ENCODE measurements at regions not wholly inside any gene's neighbourhood (a gene's known extent, or its start where the extent isn't known, plus 50 kb on each side); places are given as distances from the start of the nearest gene placed in this dataset.
A peak's percentile ranks its signal among the peaks of the same experiment; 100 is the strongest.
"Not testable (repeated sequence)": the region's sequence is repeated elsewhere in the genome, so short reads cannot be mapped to it uniquely, and the experiment has no call there.

GRCh38 chr15:88994286-88994685 is 81.1 kb upstream of the MFGE8 start:
- DNase-seq (ENCODE audit: low read depth in 2 of 2): no peak

- no peak for DNase-seq (ENCODE audit: low read depth in 2 of 2)
These were observed 82.3 kb upstream of the MFGE8 start for GRCh38 chr15:88995449-88995848.

GRCh38 chr15:88997531-88997930 is 84.4 kb upstream of the MFGE8 start:
- no peak for DNase-seq (ENCODE audit: low read depth in 2 of 2)

- DNase-seq (ENCODE audit: low read depth in 2 of 2): no peak
These were observed 86.0 kb upstream of the MFGE8 start for GRCh38 chr15:88998980-88999713.

GRCh38 chr15:89001708-89002275 is 86.5 kb upstream of the ABHD2 start:
- not testable (repeated sequence) for DNase-seq (ENCODE audit: low read depth in 2 of 2)

GRCh38 chr15:89002281-89002761 is 85.9 kb upstream of the ABHD2 start:
- DNase-seq (ENCODE audit: low read depth in 2 of 2): no peak

GRCh38 chr15:89002830-89003229 is 85.4 kb upstream of the ABHD2 start:
- DNase-seq (ENCODE audit: low read depth in 2 of 2): no peak

GRCh38 chr15:89003865-89004725 is 84.2 kb upstream of the ABHD2 start:
- no peak for DNase-seq (ENCODE audit: low read depth in 2 of 2)

- no peak for DNase-seq (ENCODE audit: low read depth in 2 of 2)
These were observed 83.6 kb upstream of the ABHD2 start for GRCh38 chr15:89004726-89005030.

- not testable (repeated sequence) for DNase-seq (ENCODE audit: low read depth in 2 of 2)
These were observed 80.7 kb upstream of the ABHD2 start for GRCh38 chr15:89007527-89007926.

GRCh38 chr15:89007989-89008388 is 80.3 kb upstream of the ABHD2 start:
- no peak for DNase-seq (ENCODE audit: low read depth in 2 of 2)

- no peak for DNase-seq (ENCODE audit: low read depth in 2 of 2)
These were observed 79.2 kb upstream of the ABHD2 start for GRCh38 chr15:89009080-89009479.

GRCh38 chr15:89015412-89016097 is 72.7 kb upstream of the ABHD2 start:
- no peak for DNase-seq (ENCODE audit: low read depth in 2 of 2)

- DNase-seq (ENCODE audit: low read depth in 2 of 2): no peak
These were observed 71.7 kb upstream of the ABHD2 start for GRCh38 chr15:89016549-89017041.

GRCh38 chr15:89017370-89018066 is 70.7 kb upstream of the ABHD2 start:
- peak; percentile 57 to 79 for DNase-seq (ENCODE audit: low read depth in 2 of 2)

DNA sequence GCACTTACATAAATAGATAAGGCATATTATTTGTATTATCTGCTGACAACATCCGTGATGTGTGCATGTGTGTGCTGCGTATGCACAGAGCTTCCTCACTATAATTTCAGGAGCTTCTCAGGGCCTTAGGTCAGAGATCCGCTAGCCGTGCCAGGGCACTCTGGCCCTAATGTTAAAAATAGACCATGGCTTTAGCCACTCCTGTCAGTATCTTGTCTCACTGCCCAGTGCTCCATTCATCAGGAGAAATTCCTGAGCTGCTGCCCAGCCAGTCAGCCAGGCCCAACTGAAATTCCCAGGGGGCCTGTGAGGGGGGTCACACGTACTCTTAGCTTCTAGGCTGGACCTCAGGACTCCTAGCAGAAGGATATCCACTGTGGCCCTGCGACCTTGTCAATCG is 70.0 kb upstream of the ABHD2 start:
- no peak for DNase-seq (ENCODE audit: low read depth in 2 of 2)

GRCh38 chr15:89019436-89019835 is 68.8 kb upstream of the ABHD2 start:
- no peak for DNase-seq (ENCODE audit: low read depth in 2 of 2)

- no peak for DNase-seq (ENCODE audit: low read depth in 2 of 2)
These were observed 67.0 kb upstream of the ABHD2 start for GRCh38 chr15:89021224-89021623.

GRCh38 chr15:89021886-89022285 is 66.4 kb upstream of the ABHD2 start:
- DNase-seq (ENCODE audit: low read depth in 2 of 2): not testable (repeated sequence)

- no peak for DNase-seq (ENCODE audit: low read depth in 2 of 2)
These were observed 64.8 kb upstream of the ABHD2 start for GRCh38 chr15:89023311-89023961.

DNA sequence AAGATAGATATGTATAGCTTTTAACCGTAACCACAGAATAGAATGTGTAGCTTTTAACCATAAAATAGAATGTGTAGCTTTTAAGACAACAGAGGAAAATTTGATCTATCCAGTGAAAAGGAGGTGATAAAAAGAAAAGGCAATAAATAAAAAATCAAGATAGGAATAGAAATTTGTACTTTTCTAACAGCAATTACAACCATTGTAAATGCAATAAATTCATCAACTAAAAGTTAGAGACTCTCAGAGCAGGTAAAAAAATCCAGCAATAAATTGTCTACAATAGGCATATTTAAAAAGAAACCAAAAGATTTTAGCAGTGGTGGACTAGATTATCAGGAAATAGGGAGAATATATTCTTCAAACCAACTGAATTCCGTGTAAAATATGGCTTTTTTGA is 63.8 kb upstream of the ABHD2 start:
- DNase-seq (ENCODE audit: low read depth in 2 of 2): no peak
